ENCODE measurements at regions not wholly inside any gene's neighbourhood (a gene's known extent, or its start where the extent isn't known, plus 50 kb on each side); places are given as distances from the start of the nearest gene placed in this dataset.

DNA sequence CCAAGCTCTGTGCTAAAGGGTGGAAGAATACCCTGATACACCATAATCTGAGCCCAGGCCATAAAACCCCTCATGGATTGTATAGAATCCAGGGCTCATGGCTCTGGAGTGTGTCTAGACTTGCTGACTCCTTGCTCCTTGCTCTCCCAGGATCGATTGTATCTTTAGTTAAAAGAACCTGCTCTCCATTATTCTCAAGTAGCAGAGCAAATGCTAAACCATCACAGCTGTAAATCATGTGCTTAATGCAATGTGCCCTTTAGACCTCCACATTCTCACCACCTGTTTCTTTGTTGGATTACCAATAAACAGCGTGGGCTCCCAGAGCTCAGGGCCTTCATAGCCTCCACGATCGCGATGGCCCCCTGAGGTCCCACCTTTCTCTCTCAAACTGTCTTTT, 411.6 kb upstream of the FBXO33 start:
- TF ChIP-seq, protein P1, sequence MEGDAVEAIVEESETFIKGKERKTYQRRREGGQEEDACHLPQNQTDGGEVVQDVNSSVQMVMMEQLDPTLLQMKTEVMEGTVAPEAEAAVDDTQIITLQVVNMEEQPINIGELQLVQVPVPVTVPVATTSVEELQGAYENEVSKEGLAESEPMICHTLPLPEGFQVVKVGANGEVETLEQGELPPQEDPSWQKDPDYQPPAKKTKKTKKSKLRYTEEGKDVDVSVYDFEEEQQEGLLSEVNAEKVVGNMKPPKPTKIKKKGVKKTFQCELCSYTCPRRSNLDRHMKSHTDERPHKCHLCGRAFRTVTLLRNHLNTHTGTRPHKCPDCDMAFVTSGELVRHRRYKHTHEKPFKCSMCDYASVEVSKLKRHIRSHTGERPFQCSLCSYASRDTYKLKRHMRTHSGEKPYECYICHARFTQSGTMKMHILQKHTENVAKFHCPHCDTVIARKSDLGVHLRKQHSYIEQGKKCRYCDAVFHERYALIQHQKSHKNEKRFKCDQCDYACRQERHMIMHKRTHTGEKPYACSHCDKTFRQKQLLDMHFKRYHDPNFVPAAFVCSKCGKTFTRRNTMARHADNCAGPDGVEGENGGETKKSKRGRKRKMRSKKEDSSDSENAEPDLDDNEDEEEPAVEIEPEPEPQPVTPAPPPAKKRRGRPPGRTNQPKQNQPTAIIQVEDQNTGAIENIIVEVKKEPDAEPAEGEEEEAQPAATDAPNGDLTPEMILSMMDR (IDR thresholded peaks at IDR 0.05), result no peak
- TF ChIP-seq TCF7L2 (IDR thresholded peaks at IDR 0.05; ENCODE audit: low read depth, low read length) (no peak), POLR2AphosphoS5 (IDR thresholded peaks at IDR 0.05; ENCODE audit: low read depth, low read length) (no peak)

Measured in Panc1 (cell line).